ENCODE measurements at regions not wholly inside any gene's neighbourhood (a gene's known extent, or its start where the extent isn't known, plus 50 kb on each side); places are given as distances from the start of the nearest gene placed in this dataset.

DNA sequence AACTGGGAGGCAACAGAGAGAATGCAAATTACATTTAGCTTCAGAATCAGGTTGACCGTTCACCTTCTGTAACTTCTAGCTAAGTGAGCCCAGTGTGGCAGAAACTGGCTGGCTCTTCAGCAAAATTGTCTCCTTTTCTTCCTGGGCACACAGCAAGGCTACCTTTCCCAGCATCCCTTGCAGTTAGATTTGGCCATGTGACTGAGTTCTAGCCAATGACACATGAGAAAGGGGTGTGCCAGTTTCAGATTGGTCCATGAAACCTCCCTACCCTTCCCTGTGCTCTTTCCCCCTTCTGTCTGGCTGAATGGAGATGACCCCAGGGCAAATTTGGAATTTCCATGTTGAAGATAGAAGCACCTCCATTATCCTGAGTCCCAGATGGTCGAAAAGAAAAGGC, 72.5 kb upstream of the SMIM23 start:
- no peak for ATAC-seq
- H3K27me3 ChIP-seq (ENCODE audit: control insufficient read depth in 1 of 2, insufficient read depth in 2 of 2, low read length in 2 of 2), result no peaks in the 10 kb centered on the region; a peak in 1 of 5 replicates
- no peak overlapping the region for H3K9ac ChIP-seq (ENCODE audit: insufficient read depth, low read depth, low read length)
- H3K4me3 ChIP-seq (replicated peaks in 1 of 3; ENCODE audit: insufficient read depth in 1 of 3, low read depth in 2 of 3, low read length in 3 of 3), result no peak overlapping the region
- DNase-seq (ENCODE audit: low spot score), result no peak
- no peaks in the 10 kb centered on the region for H3K36me3 ChIP-seq (replicated peaks in 1 of 2; ENCODE audit: control insufficient read depth in 1 of 2, insufficient read depth in 2 of 2, low read length in 2 of 2)
- WGBS (ENCODE audit: low lambda C conversion rate), result 0% methylated on average over 2 of the region's 2 CpGs
- in situ Hi-C loops (cut with HindIII; ENCODE audit: extremely low pct_ligation_motif_present, low pct_unique_long_range_greater_than_20kb) (no loop called here), intact Hi-C loops (cut with micrococcal nuclease; ENCODE audit: unreplicated experiment) (no loop called here)
- H3K4me1 ChIP-seq (ENCODE audit: insufficient read depth, low read length), result no peaks in the 10 kb centered on the region
- no peak overlapping the region for H3K4me2 ChIP-seq (ENCODE audit: low read depth, low read length)
- BruUV-seq (replicated peaks), result no TSS peak
- no peaks in the 10 kb centered on the region for H3K9me3 ChIP-seq (ENCODE audit: low read length)
- no peak for FAIRE-seq
- ChIA-PET POLR2A (no interaction called here), CTCF (ENCODE audit: low intra/inter-chr PET ratio, low total read pairs) (no interaction called here)
- no peaks in the 10 kb centered on the region for H4K20me1 ChIP-seq (ENCODE audit: insufficient read depth, low read length)
- H3K79me2 ChIP-seq (ENCODE audit: insufficient read depth, low read length), result no peaks in the 10 kb centered on the region
- H2AFZ ChIP-seq (ENCODE audit: low read length), result no peak overlapping the region
- TF ChIP-seq REPIN1 (CRISPR knock-in tag; IDR thresholded peaks at IDR 0.05; ENCODE audit: borderline replicate concordance, low read depth) (no peak), NR0B2 (CRISPR knock-in tag; IDR thresholded peaks at IDR 0.05) (no peak), ZNF143 (CRISPR knock-in tag; IDR thresholded peaks at IDR 0.05) (no peak), TP53 (CRISPR knock-in tag; conservative IDR thresholded peaks at IDR 0.05) (no peak), SOX5 (CRISPR knock-in tag; IDR thresholded peaks at IDR 0.05; ENCODE audit: borderline replicate concordance) (no peak), NCOA2 (CRISPR knock-in tag; IDR thresholded peaks at IDR 0.05) (no peak), TAF1 (CRISPR knock-in tag; IDR thresholded peaks at IDR 0.05) (no peak), ELF4 (CRISPR knock-in tag; IDR thresholded peaks at IDR 0.05; ENCODE audit: borderline replicate concordance) (no peak), CENPX (CRISPR knock-in tag; IDR thresholded peaks at IDR 0.05) (no peak), ZBTB2 (CRISPR knock-in tag; IDR thresholded peaks at IDR 0.05; ENCODE audit: low read depth) (no peak), ZNF549 (CRISPR knock-in tag; IDR thresholded peaks at IDR 0.05) (no peak), NR2F6 (IDR thresholded peaks at IDR 0.05) (no peak), NR2F6 (CRISPR knock-in tag; IDR thresholded peaks at IDR 0.05) (no peak), TEAD3 (CRISPR knock-in tag; optimal IDR thresholded peaks at IDR 0.05; ENCODE audit: borderline replicate concordance) (no peak)
- TF ChIP-seq, protein P1, sequence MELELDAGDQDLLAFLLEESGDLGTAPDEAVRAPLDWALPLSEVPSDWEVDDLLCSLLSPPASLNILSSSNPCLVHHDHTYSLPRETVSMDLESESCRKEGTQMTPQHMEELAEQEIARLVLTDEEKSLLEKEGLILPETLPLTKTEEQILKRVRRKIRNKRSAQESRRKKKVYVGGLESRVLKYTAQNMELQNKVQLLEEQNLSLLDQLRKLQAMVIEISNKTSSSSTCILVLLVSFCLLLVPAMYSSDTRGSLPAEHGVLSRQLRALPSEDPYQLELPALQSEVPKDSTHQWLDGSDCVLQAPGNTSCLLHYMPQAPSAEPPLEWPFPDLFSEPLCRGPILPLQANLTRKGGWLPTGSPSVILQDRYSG (CRISPR knock-in tag; IDR thresholded peaks at IDR 0.05), result no peak
- H3K27ac ChIP-seq (ENCODE audit: extremely low read length, insufficient read depth, low read length), result no peak overlapping the region

All from HepG2 (cell line).